H1 (cell line): ENCODE measurements at regions not wholly inside any gene's neighbourhood (a gene's known extent, or its start where the extent isn't known, plus 50 kb on each side); places are given as distances from the start of the nearest gene placed in this dataset.

ENCODE experiments used
- CTCF ChIA-PET: fragments of 300-600 bp; sonication (Branson Sonifier 250); formaldehyde crosslinking; loops from one replicate; lab custom pipeline; 2021; ENCODE audit not compliant: partially characterized antibody; lab: Charles Lee
- POLR2A ChIA-PET: fragments of 300-600 bp; sonication (Branson Sonifier 250); formaldehyde crosslinking; loops from one replicate; lab custom pipeline; 2021; ENCODE audit warnings: inconsistent platforms; ENCODE audit not compliant: partially characterized antibody; lab: Charles Lee
- DNase-seq, 2 experiments: peaks; one replicate each; pipeline versions ENCODE4 v3.0.0 to v3.0.0-alpha.2; 2010 to 2022; ENCODE audit warnings: low spot score in 2 of 2, low read depth in 1 of 2, mixed read lengths in 1 of 2
- FAIRE-seq: peaks from 2 replicates; lab custom pipeline; 2011; peaks lifted over from hg19 to GRCh38; lab: Jason Lieb, UNC
- H2AFZ ChIP-seq: 2 replicates; pipeline ENCODE4 v1.8.1; 2012; ENCODE audit warnings: low read length, inconsistent platforms
- H2AK5ac ChIP-seq: 2 replicates; pipeline ENCODE4 v1.6.1; 2013; ENCODE audit warnings: low read depth, low read length
- H2BK120ac ChIP-seq: replicated peaks from 2 replicates; pipeline ENCODE3; 2013; ENCODE audit warnings: low read depth, low read length, inconsistent platforms
- H2BK12ac ChIP-seq: 2 replicates; pipeline ENCODE4 v1.6.1; 2013; ENCODE audit warnings: low read depth, low read length
- H2BK15ac ChIP-seq: 2 replicates; pipeline ENCODE4 v1.6.1; 2013; ENCODE audit warnings: low read length
- H2BK20ac ChIP-seq: 2 replicates; pipeline ENCODE4 v1.6.1; 2013; ENCODE audit warnings: low read length
- H2BK5ac ChIP-seq: 2 replicates; pipeline ENCODE4 v1.6.1; 2013; ENCODE audit warnings: low read depth, low read length
- H3K14ac ChIP-seq: 2 replicates; pipeline ENCODE4 v1.6.1; 2013; ENCODE audit warnings: inconsistent platforms; ENCODE audit not compliant: insufficient read length
- H3K18ac ChIP-seq: 2 replicates; pipeline ENCODE4 v1.6.1; 2013; ENCODE audit warnings: low read length; ENCODE audit errors: extremely low read depth
- H3K23ac ChIP-seq: 2 replicates; pipeline ENCODE4 v1.6.1; 2013; ENCODE audit warnings: inconsistent platforms; ENCODE audit not compliant: insufficient read length
- H3K23me2 ChIP-seq: 2 replicates; pipeline ENCODE4 v1.6.1; 2013; ENCODE audit warnings: low read depth, low read length
- H3K27ac ChIP-seq: 2 replicates; pipeline ENCODE4 v1.6.1; 2011; ENCODE audit warnings: low read depth, low read length, inconsistent platforms
- H3K27me3 ChIP-seq, 4 experiments: replicated peaks in 1 of 4; 1 replicate in 1 of 4; 2 replicates in 3 of 4; pipeline versions ENCODE4 v1.6.1 to v1.8.1; 2011 to 2013; ENCODE audit warnings: low read length in 3 of 4, mild to moderate bottlenecking in 3 of 4, inconsistent platforms in 2 of 4, mixed read lengths in 2 of 4, moderate library complexity in 1 of 4; ENCODE audit not compliant: control insufficient read depth in 3 of 4, insufficient read depth in 3 of 4; ENCODE audit errors: extremely low read depth in 1 of 4
- H3K36me3 ChIP-seq, 4 experiments: 2 replicates each; pipeline versions ENCODE4 v1.6.1 to v1.8.1; 2011 to 2013; ENCODE audit warnings: mild to moderate bottlenecking in 4 of 4, low read length in 3 of 4, moderate library complexity in 2 of 4, control low read depth in 1 of 4, inconsistent platforms in 1 of 4; ENCODE audit not compliant: insufficient read depth in 4 of 4, control insufficient read depth in 2 of 4
- H3K4ac ChIP-seq: replicated peaks from 2 replicates; pipeline ENCODE3; 2013; ENCODE audit warnings: low read length, low read depth, mixed read lengths, inconsistent platforms; ENCODE audit not compliant: insufficient read length
- H3K4me1 ChIP-seq, 4 experiments: replicated peaks in 1 of 4; 1 replicate in 1 of 4; 2 replicates in 3 of 4; pipeline versions ENCODE4 v1.6.1 to v1.8.1; 2011 to 2013; ENCODE audit warnings: low read length in 3 of 4, inconsistent platforms in 2 of 4, mixed read lengths in 1 of 4; ENCODE audit not compliant: insufficient read depth in 4 of 4, control insufficient read depth in 3 of 4
- H3K4me2 ChIP-seq, 2 experiments: 2 replicates each; pipeline versions ENCODE4 v1.6.1 to v1.8.1; 2011 to 2013; ENCODE audit warnings: low read depth in 2 of 2, low read length in 2 of 2, control low read depth in 1 of 2, inconsistent platforms in 1 of 2, mild to moderate bottlenecking in 1 of 2; ENCODE audit not compliant: insufficient read depth in 1 of 2
- H3K4me3 ChIP-seq, 4 experiments: fragments of 200-600, 300-600 bp in 1 of 4; sonication (generic), shearing (Covaris generic), sonication (Bioruptor Twin) in 1 of 4; 2 replicates each; pipeline versions ENCODE4 v1.5.1 to v1.8.1; 2011 to 2016; ENCODE audit warnings: low read length in 4 of 4, low read depth in 3 of 4, control low read depth in 2 of 4, inconsistent platforms in 2 of 4, mild to moderate bottlenecking in 2 of 4, mixed read lengths in 1 of 4, moderate library complexity in 1 of 4; ENCODE audit not compliant: insufficient read depth in 2 of 4; ENCODE audit errors: extremely low read depth in 1 of 4
- H3K56ac ChIP-seq: replicated peaks from 2 replicates; pipeline ENCODE3; 2013; ENCODE audit warnings: low read depth, mild to moderate bottlenecking, mixed read lengths, low read length, inconsistent platforms; ENCODE audit not compliant: insufficient read length
- H3K79me1 ChIP-seq: 2 replicates; pipeline ENCODE4 v1.6.1; 2013; ENCODE audit warnings: low read depth, low read length, control low read depth
- H3K79me2 ChIP-seq, 2 experiments: 2 replicates each; pipeline versions ENCODE4 v1.6.1 to v1.8.1; 2012 to 2013; ENCODE audit warnings: low read length in 2 of 2, mild to moderate bottlenecking in 2 of 2, inconsistent platforms in 1 of 2; ENCODE audit not compliant: insufficient read depth in 2 of 2, control insufficient read depth in 1 of 2
- H3K9ac ChIP-seq, 4 experiments: replicated peaks in 1 of 4; 1 replicate in 1 of 4; 2 replicates in 3 of 4; pipeline versions ENCODE4 v1.6.1 to v1.8.1; 2011 to 2013; ENCODE audit warnings: low read depth in 3 of 4, low read length in 3 of 4, control low read depth in 2 of 4, mild to moderate bottlenecking in 2 of 4, moderate library complexity in 2 of 4, inconsistent platforms in 1 of 4; ENCODE audit errors: extremely low read depth in 1 of 4
- H3K9me3 ChIP-seq, 2 experiments: 2 replicates each; pipeline versions ENCODE4 v1.6.1 to v1.8.1; 2012 to 2013; ENCODE audit warnings: mild to moderate bottlenecking in 2 of 2, moderate library complexity in 2 of 2, control low read depth in 1 of 2, inconsistent platforms in 1 of 2, low read depth in 1 of 2, low read length in 1 of 2, mixed read lengths in 1 of 2; ENCODE audit not compliant: insufficient read depth in 2 of 2
- H4K20me1 ChIP-seq, 2 experiments: replicated peaks in 1 of 2; 2 replicates each; pipeline versions ENCODE3 to v1.8.1; 2011 to 2013; ENCODE audit warnings: inconsistent platforms in 2 of 2, low read length in 2 of 2, mild to moderate bottlenecking in 1 of 2; ENCODE audit not compliant: insufficient read depth in 2 of 2, control insufficient read depth in 1 of 2
- H4K5ac ChIP-seq: 2 replicates; pipeline ENCODE4 v1.6.1; 2013; ENCODE audit warnings: low read length, low read depth, mixed read lengths, inconsistent platforms; ENCODE audit not compliant: insufficient read length
- H4K8ac ChIP-seq: 2 replicates; pipeline ENCODE4 v1.8.0; 2013; ENCODE audit warnings: mild to moderate bottlenecking, moderate library complexity, low read length, inconsistent platforms; ENCODE audit not compliant: insufficient read depth; ENCODE audit errors: extremely low read depth
- H4K91ac ChIP-seq: replicated peaks from 2 replicates; pipeline ENCODE3; 2013; ENCODE audit warnings: low read length, mixed read lengths, inconsistent platforms; ENCODE audit not compliant: insufficient read length
- BACH1 ChIP-seq: IDR thresholded peaks from 2 replicates; pipeline ENCODE4 v1.6.1; 2012; ENCODE audit warnings: low read length, improper control_type of control experiment
- CTBP2 ChIP-seq: IDR thresholded peaks from 2 replicates; pipeline ENCODE4 v1.7.0; 2011; ENCODE audit warnings: borderline replicate concordance, mild to moderate bottlenecking, moderate library complexity, mixed read lengths, low read length; ENCODE audit not compliant: insufficient read depth, insufficient read length
- EZH2 ChIP-seq: fragments of 200-600 bp; sonication (generic); IDR thresholded peaks from 2 replicates; pipeline ENCODE4 v1.7.1; 2012; ENCODE audit warnings: low read depth, mild to moderate bottlenecking, moderate library complexity, low read length, inconsistent platforms; ENCODE audit not compliant: severe bottlenecking
- GTF2F1 ChIP-seq: IDR thresholded peaks from 2 replicates; pipeline ENCODE4 v1.6.1; 2012; ENCODE audit warnings: low read depth, low read length, improper control_type of control experiment, borderline replicate concordance
- HDAC2 ChIP-seq, 2 experiments: fragments of 300-600 bp in 1 of 2; sonication (generic) in 1 of 2; IDR thresholded peaks; 2 replicates each; pipeline ENCODE4 v1.6.1; 2011 to 2012; ENCODE audit warnings: low read depth in 2 of 2, low read length in 2 of 2, mild to moderate bottlenecking in 2 of 2, moderate library complexity in 2 of 2, borderline replicate concordance in 1 of 2, inconsistent platforms in 1 of 2
- HDAC6 ChIP-seq: IDR thresholded peaks from one replicate; pipeline ENCODE4 v1.7.1; 2012; ENCODE audit warnings: low read depth, mild to moderate bottlenecking, inconsistent platforms, low read length, moderate library complexity
- KDM1A ChIP-seq: fragments of 200-600, 300-600 bp; sonication (generic); IDR thresholded peaks from 2 replicates; pipeline ENCODE4 v1.7.1; 2016; ENCODE audit warnings: mild to moderate bottlenecking, low read length, borderline replicate concordance
- NRF1 ChIP-seq: IDR thresholded peaks from 2 replicates; pipeline ENCODE4 v1.6.1; 2011; ENCODE audit warnings: mild to moderate bottlenecking, low read depth, low read length, improper control_type of control experiment
- POLR2AphosphoS5 ChIP-seq: IDR thresholded peaks from 2 replicates; pipeline ENCODE4 v1.6.1; 2011; ENCODE audit warnings: low read depth, low read length
- SP1 ChIP-seq: IDR thresholded peaks from 2 replicates; pipeline ENCODE4 v1.6.1; 2011; ENCODE audit warnings: low read depth, low read length
- TEAD4 ChIP-seq: IDR thresholded peaks from 2 replicates; pipeline ENCODE4 v1.6.1; 2012; ENCODE audit warnings: low read depth, low read length, inconsistent platforms, mixed read lengths
- WGBS, 2 experiments: shearing (Covaris generic) in 1 of 2; methylation state at CpG; one replicate each; pipeline versions ENCODE4 v1.1.6 to v1.1.7; 2013 to 2015; ENCODE audit warnings: low lambda C conversion rate in 2 of 2, mixed read lengths in 2 of 2, inconsistent platforms in 1 of 2, low coverage in 1 of 2, missing lambda C conversion rate in 1 of 2; ENCODE audit not compliant: insufficient replicate concordance in 2 of 2, insufficient coverage in 1 of 2, insufficient read length in 1 of 2; ENCODE audit errors: extremely low coverage in 1 of 2, missing lambda C conversion rate in 1 of 2; 5-methylcytosine and 5-hydroxymethylcytosine counted together
- TF ChIP-seq, protein P1 (sequence below), 3 experiments: IDR thresholded peaks; 1 replicate in 2 of 3; 2 replicates in 1 of 3; pipeline versions ENCODE4 v1.5.1 to v1.6.1; 2011; ENCODE audit warnings: low read length in 3 of 3, mild to moderate bottlenecking in 3 of 3, inconsistent platforms in 2 of 3, low read depth in 1 of 3, moderate library complexity in 1 of 3; ENCODE audit not compliant: insufficient read depth in 1 of 3; ENCODE audit errors: control extremely low read depth in 1 of 3

DNA sequence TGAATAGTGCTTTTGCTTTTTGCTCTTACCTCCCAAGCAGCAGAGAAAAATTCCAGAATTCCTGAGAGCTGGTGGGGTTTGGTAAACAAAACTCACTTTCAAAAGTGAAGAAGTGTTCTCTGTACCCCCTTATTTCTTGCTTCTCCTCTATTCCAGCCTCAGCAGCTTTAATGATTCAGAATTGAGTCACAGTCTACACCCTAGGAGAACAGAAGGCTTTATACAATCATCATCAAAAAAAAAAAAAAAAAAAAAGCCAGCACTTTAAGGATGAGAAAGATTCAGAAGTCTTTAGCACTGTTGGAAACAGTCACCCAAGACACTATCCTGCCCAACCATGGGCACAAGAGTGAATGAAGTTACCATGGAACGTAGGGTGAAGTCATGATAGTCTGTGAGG is 1583.1 kb upstream of the PCDH10 start:
- H4K91ac ChIP-seq: no peak overlapping the region
- H2BK12ac ChIP-seq: no peak overlapping the region
- FAIRE-seq (no peak), DNase-seq (no peak)
- no peaks in the 10 kb centered on the region for H3K4me1 ChIP-seq
- H2AFZ ChIP-seq: no peak overlapping the region
- H3K9me3 ChIP-seq: peaks cover 7% of the 10 kb centered on the region in 2 experiments; a peak in 2 of 4 replicates
- no peaks in the 10 kb centered on the region for H3K79me1 ChIP-seq
- H3K27me3 ChIP-seq: no peaks in the 10 kb centered on the region
- H3K27ac ChIP-seq: no peak overlapping the region
- no peak overlapping the region for H2BK5ac ChIP-seq
- ChIA-PET POLR2A (no interaction called here), CTCF (interaction anchor here (0.7 kb wide), 2 partner anchors 136 to 531 kb away, joined by 3 read pairs; no protein-coding TSS in a partner anchor)
- H2BK20ac ChIP-seq: no peak overlapping the region
- 81% methylated on average over 1 of the region's 1 CpG; no CpG with 5 or more reads in 1 of the 2 experiments for WGBS, 2 experiments
- no peak overlapping the region for H3K14ac ChIP-seq
- no peaks in the 10 kb centered on the region for H3K23me2 ChIP-seq
- no peak overlapping the region for H4K8ac ChIP-seq
- no peak overlapping the region for H3K4me3 ChIP-seq
- H4K5ac ChIP-seq: no peak overlapping the region
- no peak overlapping the region for H2BK15ac ChIP-seq
- no peak overlapping the region for H3K23ac ChIP-seq
- H2BK120ac ChIP-seq: no peak overlapping the region
- no peak overlapping the region for H3K9ac ChIP-seq
- no peaks in the 10 kb centered on the region for H4K20me1 ChIP-seq
- H2AK5ac ChIP-seq: no peak overlapping the region
- no peaks in the 10 kb centered on the region for H3K36me3 ChIP-seq
- H3K4me2 ChIP-seq: no peak overlapping the region
- H3K79me2 ChIP-seq: no peaks in the 10 kb centered on the region
- H3K18ac ChIP-seq: no peak overlapping the region
- H3K4ac ChIP-seq: no peak overlapping the region
- no peak overlapping the region for H3K56ac ChIP-seq
- TF ChIP-seq HDAC2 (IDR thresholded peaks at IDR 0.05; ENCODE audit: borderline replicate concordance in 1 of 2, low read depth in 2 of 2, low read length in 2 of 2): no peak
- TF ChIP-seq EZH2: no peak
- no peak for TF ChIP-seq TEAD4
- TF ChIP-seq NRF1: no peak
- no peak for TF ChIP-seq KDM1A
- TF ChIP-seq HDAC6: no peak
- no peak for TF ChIP-seq CTBP2
- TF ChIP-seq BACH1: no peak
- TF ChIP-seq GTF2F1: no peak
- no peak for TF ChIP-seq POLR2AphosphoS5
- TF ChIP-seq, protein P1, sequence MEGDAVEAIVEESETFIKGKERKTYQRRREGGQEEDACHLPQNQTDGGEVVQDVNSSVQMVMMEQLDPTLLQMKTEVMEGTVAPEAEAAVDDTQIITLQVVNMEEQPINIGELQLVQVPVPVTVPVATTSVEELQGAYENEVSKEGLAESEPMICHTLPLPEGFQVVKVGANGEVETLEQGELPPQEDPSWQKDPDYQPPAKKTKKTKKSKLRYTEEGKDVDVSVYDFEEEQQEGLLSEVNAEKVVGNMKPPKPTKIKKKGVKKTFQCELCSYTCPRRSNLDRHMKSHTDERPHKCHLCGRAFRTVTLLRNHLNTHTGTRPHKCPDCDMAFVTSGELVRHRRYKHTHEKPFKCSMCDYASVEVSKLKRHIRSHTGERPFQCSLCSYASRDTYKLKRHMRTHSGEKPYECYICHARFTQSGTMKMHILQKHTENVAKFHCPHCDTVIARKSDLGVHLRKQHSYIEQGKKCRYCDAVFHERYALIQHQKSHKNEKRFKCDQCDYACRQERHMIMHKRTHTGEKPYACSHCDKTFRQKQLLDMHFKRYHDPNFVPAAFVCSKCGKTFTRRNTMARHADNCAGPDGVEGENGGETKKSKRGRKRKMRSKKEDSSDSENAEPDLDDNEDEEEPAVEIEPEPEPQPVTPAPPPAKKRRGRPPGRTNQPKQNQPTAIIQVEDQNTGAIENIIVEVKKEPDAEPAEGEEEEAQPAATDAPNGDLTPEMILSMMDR (IDR thresholded peaks at IDR 0.05; ENCODE audit: control extremely low read depth in 1 of 3, insufficient read depth in 1 of 3, low read depth in 1 of 3, low read length in 3 of 3): no peak
- no peak for TF ChIP-seq SP1
